ENCODE measurements at regions not wholly inside any gene's neighbourhood (a gene's known extent, or its start where the extent isn't known, plus 50 kb on each side); places are given as distances from the start of the nearest gene placed in this dataset.

GRCh38 chr17:71378741-71379140 is 742.1 kb upstream of the SOX9 start:
- DNase-seq (ENCODE audit: extremely low read depth in 1 of 11, low read depth in 9 of 11, low spot score in 4 of 11), result no peak

- DNase-seq (ENCODE audit: extremely low read depth in 1 of 11, low read depth in 9 of 11, low spot score in 4 of 11), result no peak
Observed at GRCh38 chr17:71379512-71379911, 741.3 kb upstream of the SOX9 start.

DNA sequence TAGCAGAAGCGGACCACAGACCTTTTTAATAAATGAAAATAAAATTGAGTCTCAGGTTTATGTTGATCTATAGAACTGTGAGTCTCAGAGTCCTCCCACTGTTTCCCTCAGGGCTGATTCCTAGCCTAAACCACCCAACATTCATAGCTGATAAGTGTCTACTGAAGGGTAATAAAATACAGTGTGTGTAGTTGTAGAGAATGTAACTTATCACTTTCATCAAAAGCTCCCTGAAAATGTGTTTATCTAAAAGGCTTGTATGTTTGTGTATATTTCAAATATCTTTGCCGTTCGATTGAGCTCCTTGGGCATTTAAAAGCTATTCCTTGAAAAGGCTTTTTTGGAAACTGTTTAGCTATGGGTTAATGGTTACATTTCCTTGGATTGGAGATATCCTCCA is 740.3 kb upstream of the SOX9 start:
- no peak for DNase-seq (ENCODE audit: extremely low read depth in 1 of 11, low read depth in 9 of 11, low spot score in 4 of 11)

- no peak for DNase-seq (ENCODE audit: extremely low read depth in 1 of 11, low read depth in 9 of 11, low spot score in 4 of 11)
Observed at GRCh38 chr17:71380936-71381335, 739.9 kb upstream of the SOX9 start.

- DNase-seq (ENCODE audit: extremely low read depth in 1 of 11, low read depth in 9 of 11, low spot score in 4 of 11), result no peak
Observed at GRCh38 chr17:71383091-71383490, 737.7 kb upstream of the SOX9 start.

GRCh38 chr17:71387456-71387855 is 733.4 kb upstream of the SOX9 start:
- no peak for DNase-seq (ENCODE audit: extremely low read depth in 1 of 11, low read depth in 9 of 11, low spot score in 4 of 11)

DNA sequence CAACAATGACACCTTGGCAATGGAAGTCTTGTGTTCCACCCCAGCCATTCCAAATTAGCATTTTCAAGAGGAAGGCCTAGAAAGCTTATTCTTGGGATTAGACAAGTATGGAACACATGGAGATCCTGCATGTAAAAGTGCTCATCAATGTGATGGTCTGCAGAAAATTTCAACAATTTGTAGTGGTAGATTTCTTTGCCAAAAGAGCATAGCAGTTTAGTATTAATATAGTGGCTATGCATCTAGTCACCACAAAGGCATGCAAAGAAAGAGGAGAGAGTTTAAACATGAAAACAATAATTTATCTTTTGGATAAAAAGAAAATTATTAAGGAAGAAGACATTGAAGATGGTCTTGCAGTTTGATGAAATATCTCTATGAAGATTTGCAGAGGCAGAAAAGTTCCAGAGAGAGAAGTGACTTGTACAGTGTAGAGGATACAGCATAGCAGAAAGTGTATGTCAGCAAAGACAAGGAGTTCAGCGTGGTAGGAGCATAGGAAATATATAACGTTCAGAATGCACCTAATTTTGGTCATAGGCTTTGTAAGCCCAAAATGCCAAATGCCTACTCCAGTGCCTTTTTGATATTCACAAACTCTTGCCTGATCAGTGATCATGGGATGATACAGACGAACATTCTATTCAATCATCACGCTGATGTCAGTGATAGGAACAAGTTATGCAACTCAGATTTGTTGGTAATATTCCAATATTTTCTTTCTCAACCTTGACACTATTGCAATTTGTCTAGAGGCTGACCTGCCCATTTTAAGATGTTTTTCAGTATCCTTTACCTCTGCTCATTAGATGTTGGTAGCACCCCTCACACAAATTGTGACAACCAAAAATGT is 727.9 kb upstream of the SOX9 start:
- no peak for DNase-seq (ENCODE audit: extremely low read depth in 1 of 11, low read depth in 9 of 11, low spot score in 4 of 11)

DNA sequence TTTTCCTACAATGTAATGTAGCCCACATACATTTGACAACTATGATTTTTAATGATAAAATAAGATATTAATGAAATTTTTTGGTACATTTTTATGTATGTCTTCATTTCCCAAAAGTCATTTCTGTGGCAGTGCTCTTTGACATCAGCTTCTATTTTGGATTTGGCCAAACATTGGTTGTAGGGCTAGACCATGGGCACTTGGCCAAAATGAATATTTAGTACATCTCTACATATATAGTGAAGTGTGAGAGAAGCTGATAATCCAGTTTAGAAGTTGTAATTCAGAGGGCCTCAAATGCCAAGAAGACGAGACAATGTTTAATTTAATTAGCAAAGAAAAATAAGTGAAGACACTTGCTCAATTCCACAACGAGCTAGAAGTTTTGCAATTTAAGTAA is 724.9 kb upstream of the SOX9 start:
- no peak for DNase-seq (ENCODE audit: extremely low read depth in 1 of 11, low read depth in 9 of 11, low spot score in 4 of 11)

DNA sequence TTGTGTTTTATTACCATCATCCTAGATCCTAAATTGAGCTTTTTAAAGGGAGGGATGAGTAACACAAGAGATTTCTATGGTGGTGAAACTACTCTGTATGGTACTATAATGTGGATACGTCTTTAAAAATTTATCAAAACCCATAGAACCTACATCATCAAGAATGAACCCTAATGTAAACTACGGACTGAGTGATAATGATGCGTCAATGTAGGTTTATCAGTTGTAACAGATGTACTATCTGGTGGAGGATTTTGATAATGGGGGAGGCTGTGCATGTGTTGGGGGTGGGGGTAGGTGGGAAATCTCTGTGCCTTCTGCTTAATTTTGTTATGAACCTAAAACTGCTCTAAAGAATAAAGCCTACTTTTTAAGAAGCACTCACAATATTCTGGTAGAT is 724.1 kb upstream of the SOX9 start:
- no peak for DNase-seq (ENCODE audit: extremely low read depth in 1 of 11, low read depth in 9 of 11, low spot score in 4 of 11)

DNA sequence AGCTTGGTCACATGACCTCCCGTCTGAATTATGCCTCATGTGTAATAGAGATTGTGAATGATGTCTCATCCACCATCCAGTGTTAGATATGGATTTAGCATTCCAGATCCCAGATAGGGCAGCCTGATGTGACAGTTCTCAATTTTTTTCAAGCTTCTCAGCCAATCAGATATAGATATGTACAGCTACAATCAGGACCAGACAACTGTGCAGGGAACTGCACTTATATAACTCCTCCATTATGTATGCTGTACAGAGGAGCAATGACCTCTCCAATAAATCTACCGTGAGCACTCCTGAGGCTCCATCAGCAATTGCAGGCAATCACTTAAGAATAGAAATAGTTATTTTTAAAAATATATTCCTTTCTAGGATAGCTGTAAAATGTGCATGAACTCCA is 722.8 kb upstream of the SOX9 start:
- DNase-seq (ENCODE audit: extremely low read depth in 1 of 11, low read depth in 9 of 11, low spot score in 4 of 11), result no peak

DNA sequence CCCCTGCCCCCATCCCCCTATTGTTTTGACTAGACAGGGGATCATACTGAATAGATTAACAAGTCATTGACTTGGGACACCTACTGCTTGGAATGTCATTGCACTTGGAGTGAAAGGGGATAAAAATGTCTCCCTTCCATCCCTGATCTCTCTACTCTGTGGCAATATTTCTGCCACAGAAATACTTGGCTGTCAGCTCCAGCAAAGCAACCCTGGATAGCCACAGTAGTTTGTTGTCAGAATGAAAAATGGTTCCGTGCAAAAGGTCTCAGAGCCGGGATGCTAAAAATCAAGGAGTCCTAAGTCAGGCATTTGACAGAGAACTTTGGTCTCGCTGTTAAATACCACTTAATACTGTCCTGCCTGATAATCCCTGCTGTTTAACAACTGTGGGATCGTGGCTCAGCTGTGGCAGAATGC is 722.0 kb upstream of the SOX9 start:
- DNase-seq (ENCODE audit: extremely low read depth in 1 of 11, low read depth in 9 of 11, low spot score in 4 of 11), result peak; percentile 26 to 68 (median 37)

DNA sequence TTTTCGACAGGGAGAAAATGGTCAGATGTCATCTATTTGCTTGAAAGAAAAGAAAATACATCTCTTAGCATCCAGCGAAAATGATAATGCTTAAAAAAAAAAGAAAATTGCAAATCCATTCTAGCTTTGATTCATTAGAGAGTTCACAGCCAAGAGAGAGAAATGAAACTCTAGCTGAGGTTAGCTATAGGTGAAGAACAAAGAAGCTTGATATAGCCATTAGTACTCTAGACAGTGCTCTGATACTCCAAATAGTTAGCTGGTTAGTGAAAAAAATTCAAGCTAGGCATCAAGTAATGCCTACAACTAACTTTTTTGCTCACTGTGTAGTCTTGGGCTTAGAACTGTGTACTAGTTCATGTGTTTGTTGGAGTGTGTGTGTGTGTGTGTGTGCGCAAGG is 721.6 kb upstream of the SOX9 start:
- peak in 1 of 11 donors; percentile 11 for DNase-seq (ENCODE audit: extremely low read depth in 1 of 11, low read depth in 9 of 11, low spot score in 4 of 11)

DNA sequence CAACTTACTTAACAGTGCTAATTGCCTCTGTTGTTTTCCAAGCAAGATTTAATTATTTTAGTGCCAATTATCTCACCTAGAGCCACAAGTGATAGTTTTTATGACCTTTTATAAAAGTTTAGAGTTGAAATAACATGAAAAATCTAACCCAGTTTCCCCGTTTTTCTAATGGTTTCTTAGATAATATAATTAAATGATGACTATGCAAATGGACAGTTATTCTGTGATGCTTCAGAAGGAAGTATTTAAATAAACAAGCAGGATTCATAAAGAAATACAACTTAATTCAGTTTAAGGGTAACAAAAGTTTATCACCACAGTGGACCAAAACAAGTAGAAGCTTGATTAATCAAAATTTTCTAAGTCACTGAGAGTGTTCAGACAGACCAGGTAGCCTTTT is 721.2 kb upstream of the SOX9 start:
- no peak for DNase-seq (ENCODE audit: extremely low read depth in 1 of 11, low read depth in 9 of 11, low spot score in 4 of 11)

DNA sequence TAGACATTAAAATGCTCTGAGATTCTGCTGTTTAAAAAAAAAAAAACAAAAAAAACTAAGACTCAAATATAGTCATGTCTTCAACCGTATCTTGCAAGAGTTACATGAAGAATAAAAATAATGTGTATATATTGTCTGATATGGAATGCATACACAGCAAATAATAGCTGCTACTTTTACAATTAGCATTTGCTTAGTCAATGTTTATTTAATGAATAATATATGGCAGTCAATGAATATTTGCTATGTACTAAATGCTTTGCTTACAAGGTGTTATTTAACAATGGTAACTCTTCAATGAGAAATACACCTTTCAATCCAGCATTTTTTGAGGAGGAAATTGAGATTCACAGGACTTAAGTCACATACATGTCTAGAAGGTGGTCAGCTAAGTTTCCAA is 718.8 kb upstream of the SOX9 start:
- no peak for DNase-seq (ENCODE audit: extremely low read depth in 1 of 11, low read depth in 9 of 11, low spot score in 4 of 11)

- DNase-seq (ENCODE audit: extremely low read depth in 1 of 11, low read depth in 9 of 11, low spot score in 4 of 11), result no peak
Observed at GRCh38 chr17:71402661-71403141, 718.1 kb upstream of the SOX9 start.

- no peak for DNase-seq (ENCODE audit: extremely low read depth in 1 of 11, low read depth in 9 of 11, low spot score in 4 of 11)
Observed at GRCh38 chr17:71405101-71405500, 715.7 kb upstream of the SOX9 start.

DNA sequence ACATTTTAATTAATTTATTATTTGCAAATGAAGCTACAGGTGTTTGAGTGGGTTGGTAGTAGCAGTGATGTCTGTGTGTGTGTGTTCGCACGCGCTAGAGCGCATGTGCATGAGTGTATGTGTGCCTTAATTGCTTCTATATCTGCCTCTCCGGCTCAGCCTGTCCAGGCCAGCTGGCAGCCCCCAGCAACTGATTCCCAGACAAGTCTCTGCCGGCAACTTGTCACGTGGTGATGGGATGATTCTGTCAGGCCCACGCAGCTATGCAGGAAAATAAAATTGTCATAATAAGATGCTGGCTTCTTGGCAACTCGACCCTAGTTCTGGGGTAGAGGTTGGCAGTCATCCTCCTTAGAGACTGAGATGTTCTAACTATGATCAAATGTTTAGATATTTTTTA is 712.8 kb upstream of the SOX9 start:
- DNase-seq (ENCODE audit: extremely low read depth in 1 of 11, low read depth in 9 of 11, low spot score in 4 of 11), result no peak

- DNase-seq (ENCODE audit: extremely low read depth in 1 of 11, low read depth in 9 of 11, low spot score in 4 of 11), result no peak
Observed at GRCh38 chr17:71409137-71409536, 711.7 kb upstream of the SOX9 start.

- no peak for DNase-seq (ENCODE audit: extremely low read depth in 1 of 11, low read depth in 9 of 11, low spot score in 4 of 11)
Observed at GRCh38 chr17:71409712-71410111, 711.1 kb upstream of the SOX9 start.

DNA sequence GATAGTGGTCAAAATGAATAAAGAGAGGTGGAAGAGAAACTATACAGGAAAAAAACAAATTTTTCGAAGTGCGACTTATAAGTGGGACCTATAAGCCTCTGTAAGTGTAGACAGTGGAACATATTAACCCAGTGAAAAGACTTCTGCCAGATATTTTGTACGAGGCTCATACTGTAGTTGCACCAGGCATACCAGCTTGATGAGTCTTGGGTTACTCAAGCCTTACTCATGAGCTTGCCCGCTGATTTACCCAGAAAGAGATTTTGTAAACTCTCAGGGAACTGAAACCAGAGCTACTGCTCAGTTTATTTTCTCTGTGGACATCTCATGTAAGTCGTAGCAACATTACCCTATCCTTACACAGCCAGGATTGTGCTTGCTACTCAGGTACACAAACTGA is 708.0 kb upstream of the SOX9 start:
- DNase-seq (ENCODE audit: extremely low read depth in 1 of 11, low read depth in 9 of 11, low spot score in 4 of 11), result no peak

DNA sequence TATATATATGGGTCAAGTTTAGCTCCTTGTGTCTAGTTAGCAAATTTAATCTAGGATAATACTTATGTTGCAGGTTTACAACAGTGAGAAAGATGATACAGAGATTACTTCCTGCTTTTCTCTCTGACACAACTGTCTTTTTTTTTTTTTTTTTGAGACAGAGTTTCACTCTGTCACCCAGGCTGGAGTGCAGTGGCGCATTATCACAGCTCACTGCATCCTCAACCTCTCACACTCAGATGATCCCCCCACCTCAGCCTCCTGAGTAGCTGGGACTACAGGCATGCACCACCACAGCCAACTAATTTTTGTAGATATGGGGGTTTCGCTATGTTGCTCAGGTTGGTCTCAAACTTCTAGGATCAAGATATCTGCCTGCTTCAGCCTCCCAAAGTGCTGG is 706.9 kb upstream of the SOX9 start:
- no peak for DNase-seq (ENCODE audit: extremely low read depth in 1 of 11, low read depth in 9 of 11, low spot score in 4 of 11)

Data from renal cortex interstitium (tissue), 11 donors.